ENCODE measurements at regions not wholly inside any gene's neighbourhood (a gene's known extent, or its start where the extent isn't known, plus 50 kb on each side); places are given as distances from the start of the nearest gene placed in this dataset.

- no peak for TF ChIP-seq POLR2A (IDR thresholded peaks at IDR 0.05)
- no peak for TF ChIP-seq CTCF (IDR thresholded peaks at IDR 0.05)
- Histone ChIP-seq H3K4me1 (no peaks in the 10 kb centered on the region), H3K36me3 (replicated peaks in 1 of 2; ENCODE audit: insufficient read depth in 1 of 2, low read depth in 2 of 2) (no peaks in the 10 kb centered on the region), H3K9me3 (no peaks in the 10 kb centered on the region), H3K27me3 (no peaks in the 10 kb centered on the region), H3K4me3 (no peak overlapping the region), H3K27ac (no peak overlapping the region)
- intact Hi-C loops (cut with DNase I) = no loop called here
- ATAC-seq = no peak
- WGBS, 2 donors = 52 to 70% methylated on average over 3 of the region's 3 CpGs
- DNase-seq = no peak
These were observed 444.3 kb upstream of the CLINT1 start for GRCh38 chr5:158303275-158303674.

- intact Hi-C loops (cut with DNase I) = no loop called here
- Histone ChIP-seq H3K27ac (no peak overlapping the region), H3K27me3 (no peaks in the 10 kb centered on the region), H3K9me3 (no peaks in the 10 kb centered on the region), H3K36me3 (replicated peaks in 1 of 2; ENCODE audit: insufficient read depth in 1 of 2, low read depth in 2 of 2) (no peaks in the 10 kb centered on the region), H3K4me3 (no peak overlapping the region), H3K4me1 (no peaks in the 10 kb centered on the region)
- no peak for DNase-seq
- TF ChIP-seq POLR2A (IDR thresholded peaks at IDR 0.05) (no peak), CTCF (IDR thresholded peaks at IDR 0.05) (no peak)
- WGBS, 2 donors = 81 to 83% methylated on average over 2 of the region's 2 CpGs
- no peak for ATAC-seq
These were observed 443.1 kb upstream of the CLINT1 start for GRCh38 chr5:158302029-158302428.

GRCh38 chr5:158301186-158301585 is 442.2 kb upstream of the CLINT1 start:
- intact Hi-C loops (cut with DNase I) = no loop called here
- H3K9me3 ChIP-seq = no peaks in the 10 kb centered on the region
- no peak for DNase-seq
- H3K4me1 ChIP-seq = no peaks in the 10 kb centered on the region
- no peak for ATAC-seq
- H3K27ac ChIP-seq = no peak overlapping the region
- 34 to 36% methylated on average over 4 of the region's 4 CpGs for WGBS, 2 donors
- H3K4me3 ChIP-seq = no peak overlapping the region
- H3K27me3 ChIP-seq = no peaks in the 10 kb centered on the region
- no peaks in the 10 kb centered on the region for H3K36me3 ChIP-seq (replicated peaks in 1 of 2; ENCODE audit: insufficient read depth in 1 of 2, low read depth in 2 of 2)
- no peak for TF ChIP-seq CTCF (IDR thresholded peaks at IDR 0.05)
- TF ChIP-seq POLR2A (IDR thresholded peaks at IDR 0.05) = no peak

GRCh38 chr5:158300256-158300655 is 441.3 kb upstream of the CLINT1 start:
- TF ChIP-seq CTCF (IDR thresholded peaks at IDR 0.05) (no peak), POLR2A (IDR thresholded peaks at IDR 0.05) (no peak)
- WGBS, 2 donors = 64 to 65% methylated on average over 8 of the region's 8 CpGs
- H3K9me3 ChIP-seq = no peaks in the 10 kb centered on the region
- H3K4me3 ChIP-seq = no peak overlapping the region
- no peak overlapping the region for H3K27ac ChIP-seq
- no peak for DNase-seq
- no peaks in the 10 kb centered on the region for H3K4me1 ChIP-seq
- intact Hi-C loops (cut with DNase I) = no loop called here
- no peaks in the 10 kb centered on the region for H3K36me3 ChIP-seq (replicated peaks in 1 of 2; ENCODE audit: insufficient read depth in 1 of 2, low read depth in 2 of 2)
- H3K27me3 ChIP-seq = no peaks in the 10 kb centered on the region
- no peak for ATAC-seq

DNA sequence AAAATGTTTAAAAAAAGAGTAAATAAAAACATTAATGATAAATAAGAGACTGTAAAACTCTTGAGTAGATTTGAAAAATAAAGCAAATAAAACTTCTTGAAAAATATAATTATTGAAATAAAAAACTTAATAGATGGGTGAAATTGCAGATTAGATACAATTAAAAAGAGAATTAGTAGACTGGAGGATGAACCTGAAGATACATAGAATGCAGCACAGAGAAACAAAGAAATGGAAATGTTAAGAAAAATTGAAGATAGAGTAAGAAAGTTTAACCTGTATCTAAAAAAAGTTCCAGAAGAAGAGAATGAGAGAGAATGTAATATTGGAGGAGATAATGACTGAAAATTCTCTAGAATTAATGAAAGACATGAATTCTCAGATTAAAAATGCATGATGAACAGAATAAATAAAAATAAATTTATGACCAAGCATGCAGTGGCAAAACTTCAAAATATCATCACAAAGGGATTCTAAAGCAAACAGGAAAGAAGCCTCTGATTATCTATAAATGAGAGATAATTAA is 438.1 kb upstream of the CLINT1 start:
- Histone ChIP-seq H3K4me1 (no peaks in the 10 kb centered on the region), H3K4me3 (no peak overlapping the region), H3K36me3 (replicated peaks in 1 of 2; ENCODE audit: insufficient read depth in 1 of 2, low read depth in 2 of 2) (no peaks in the 10 kb centered on the region), H3K27me3 (no peaks in the 10 kb centered on the region), H3K9me3 (no peaks in the 10 kb centered on the region), H3K27ac (no peak overlapping the region)
- DNase-seq (no peak), ATAC-seq (no peak)
- TF ChIP-seq CTCF (IDR thresholded peaks at IDR 0.05) (no peak), POLR2A (IDR thresholded peaks at IDR 0.05) (no peak)
- intact Hi-C loops (cut with DNase I) = no loop called here
